HEK293T (cell line): ENCODE measurements at regions not wholly inside any gene's neighbourhood (a gene's known extent, or its start where the extent isn't known, plus 50 kb on each side); places are given as distances from the start of the nearest gene placed in this dataset.

Source experiments
- CTCF ChIA-PET: fragments of 350-600 bp; formaldehyde crosslinking; extraction: SDS; loops from one replicate; lab custom pipeline; 2021; ENCODE audit warnings: antibody characterized with exemption, inconsistent platforms; lab: Yijun Ruan, JAX
- POLR2A ChIA-PET: fragments of 350-600 bp; formaldehyde crosslinking; extraction: SDS; loops from one replicate; lab custom pipeline; 2020; ENCODE audit warnings: antibody characterized with exemption, inconsistent platforms; lab: Yijun Ruan, JAX
- DNase-seq: peaks from one replicate; pipeline ENCODE4 v3.0.0; 2012; ENCODE audit warnings: mixed read lengths; ENCODE audit errors: extremely low spot score
- ARNT ChIP-seq: fragments of 450-650 bp; IDR thresholded peaks from 2 replicates; pipeline ENCODE4 v1.6.1; 2017; ENCODE audit warnings: mild to moderate bottlenecking
- BHLHE40 ChIP-seq: fragments of 450-650 bp; IDR thresholded peaks from 2 replicates; pipeline ENCODE4 v1.6.1; 2016; ENCODE audit warnings: mild to moderate bottlenecking, moderate library complexity, borderline replicate concordance
- CTBP1 ChIP-seq: fragments of 450-650 bp; IDR thresholded peaks from 2 replicates; pipeline ENCODE4 v1.6.1; 2016; ENCODE audit warnings: borderline replicate concordance
- ELF4 ChIP-seq: fragments of 450-650 bp; IDR thresholded peaks from 2 replicates; pipeline ENCODE4 v1.6.1; 2017; ENCODE audit warnings: antibody characterized with exemption
- FOXA1 ChIP-seq: fragments of 450-650 bp; IDR thresholded peaks from 2 replicates; pipeline ENCODE4 v1.6.1; 2016; ENCODE audit warnings: mild to moderate bottlenecking
- FOXK2 ChIP-seq: fragments of 450-650 bp; IDR thresholded peaks from 2 replicates; pipeline ENCODE4 v1.6.1; 2016; ENCODE audit warnings: mild to moderate bottlenecking
- FOXM1 ChIP-seq: fragments of 450-650 bp; IDR thresholded peaks from 2 replicates; pipeline ENCODE4 v1.6.1; 2017; ENCODE audit warnings: mild to moderate bottlenecking, borderline replicate concordance
- HDGF ChIP-seq: fragments of 450-650 bp; IDR thresholded peaks from 2 replicates; pipeline ENCODE4 v1.6.1; 2017; ENCODE audit warnings: antibody characterized with exemption, borderline replicate concordance
- L3MBTL2 ChIP-seq: fragments of 450-650 bp; conservative IDR thresholded peaks from 2 replicates; pipeline ENCODE4 v1.6.1; 2016; ENCODE audit warnings: mild to moderate bottlenecking
- LEF1 ChIP-seq: fragments of 450-650 bp; IDR thresholded peaks from 2 replicates; pipeline ENCODE4 v1.6.1; 2017; ENCODE audit warnings: mild to moderate bottlenecking, borderline replicate concordance
- NFRKB ChIP-seq: fragments of 450-650 bp; IDR thresholded peaks from 2 replicates; pipeline ENCODE4 v1.6.1; 2016; ENCODE audit warnings: mild to moderate bottlenecking, moderate library complexity
- PKNOX1 ChIP-seq: fragments of 450-650 bp; IDR thresholded peaks from 2 replicates; pipeline ENCODE4 v1.6.1; 2016
- SP1 ChIP-seq: fragments of 450-650 bp; IDR thresholded peaks from 2 replicates; pipeline ENCODE4 v1.6.1; 2017
- SUZ12 ChIP-seq: fragments of 450-650 bp; IDR thresholded peaks from 2 replicates; pipeline ENCODE4 v1.6.1; 2016; ENCODE audit warnings: mild to moderate bottlenecking
- TARDBP ChIP-seq: fragments of 450-650 bp; IDR thresholded peaks from 2 replicates; pipeline ENCODE4 v1.6.1; 2016
- ZNF384 ChIP-seq: fragments of 450-650 bp; IDR thresholded peaks from 2 replicates; pipeline ENCODE4 v1.6.1; 2016

- ChIA-PET POLR2A (no interaction called here), CTCF (no interaction called here)
- no peak for TF ChIP-seq HDGF
- DNase-seq, result no peak
Observed at GRCh38 chr21:45344576-45344975, 56.9 kb upstream of the POFUT2 start.

GRCh38 chr21:45347048-45347711 is 57.8 kb upstream of the COL18A1 start:
- CTCF ChIA-PET, result no interaction called here
- POLR2A ChIA-PET, result no interaction called here

GRCh38 chr21:45347712-45348499 is 57.1 kb upstream of the COL18A1 start:
- TF ChIP-seq SUZ12 (no peak), NFRKB (no peak)

More at GRCh38 chr21:45347048-45347711, 57.8 kb upstream of the COL18A1 start:
- no peak for TF ChIP-seq ZNF384
- no peak for TF ChIP-seq ARNT
- no peak for TF ChIP-seq CTBP1
- no peak for TF ChIP-seq SP1
- no peak for TF ChIP-seq FOXK2
- TF ChIP-seq SUZ12, result no peak
- TF ChIP-seq PKNOX1, result no peak
- TF ChIP-seq HDGF, result no peak
- TF ChIP-seq ELF4, result no peak
- TF ChIP-seq FOXM1, result no peak
- no peak for TF ChIP-seq FOXA1
- no peak for TF ChIP-seq L3MBTL2
- TF ChIP-seq BHLHE40, result no peak
- TF ChIP-seq TARDBP, result no peak
- no peak for TF ChIP-seq NFRKB
- TF ChIP-seq LEF1, result no peak
- DNase-seq, result no peak

GRCh38 chr21:45348591-45349327 is 56.2 kb upstream of the COL18A1 start:
- ChIA-PET CTCF (no interaction called here), POLR2A (no interaction called here)
- no peak for DNase-seq
- TF ChIP-seq BHLHE40 (no peak), CTBP1 (no peak), ARNT (no peak), HDGF (no peak), SP1 (no peak), TARDBP (no peak), NFRKB (no peak), ELF4 (no peak), FOXA1 (no peak), LEF1 (no peak), L3MBTL2 (no peak), FOXK2 (no peak), PKNOX1 (no peak), ZNF384 (no peak), FOXM1 (no peak), SUZ12 (no peak)

More at GRCh38 chr21:45347712-45348499, 57.1 kb upstream of the COL18A1 start:
- DNase-seq, result no peak
- CTCF ChIA-PET, result no interaction called here
- POLR2A ChIA-PET, result no interaction called here

GRCh38 chr21:45350206-45350854 is 54.6 kb upstream of the COL18A1 start:
- no peak for TF ChIP-seq SUZ12
- TF ChIP-seq ELF4, result no peak
- no peak for TF ChIP-seq PKNOX1
- no peak for TF ChIP-seq ZNF384
- no peak for TF ChIP-seq FOXK2
- TF ChIP-seq SP1, result no peak
- no peak for TF ChIP-seq BHLHE40
- TF ChIP-seq L3MBTL2, result no peak
- TF ChIP-seq FOXM1, result no peak
- no peak for TF ChIP-seq TARDBP
- TF ChIP-seq LEF1, result no peak
- no peak for TF ChIP-seq NFRKB
- POLR2A ChIA-PET, result no interaction called here
- CTCF ChIA-PET, result no interaction called here
- DNase-seq, result no peak

GRCh38 chr21:45351061-45351460 is 53.9 kb upstream of the COL18A1 start:
- DNase-seq, result no peak
- ChIA-PET CTCF (no interaction called here), POLR2A (no interaction called here)
- no peak for TF ChIP-seq SUZ12
- TF ChIP-seq HDGF, result no peak
- no peak for TF ChIP-seq FOXK2
- no peak for TF ChIP-seq L3MBTL2
